SJCRH30 (cell line): ENCODE measurements at regions not wholly inside any gene's neighbourhood (a gene's known extent, or its start where the extent isn't known, plus 50 kb on each side); places are given as distances from the start of the nearest gene placed in this dataset.

Experiments used
- DNase-seq, 2 experiments: peaks; one replicate each; pipeline ENCODE4 v3.0.0-alpha.2; 2015 to 2020
- H3K27ac ChIP-seq: fragments of 250-450 bp; sonication (Bioruptor Pico); 2 replicates; pipeline ENCODE4 v1.5.1; 2020; ENCODE audit warnings: mild to moderate bottlenecking, moderate library complexity
- H3K27me3 ChIP-seq: fragments of 250-450 bp; sonication (Bioruptor Pico); 2 replicates; pipeline ENCODE4 v1.5.1; 2020; ENCODE audit warnings: mild to moderate bottlenecking, moderate library complexity
- H3K36me3 ChIP-seq: fragments of 250-450 bp; sonication (Bioruptor Pico); 2 replicates; pipeline ENCODE4 v1.5.1; 2020; ENCODE audit warnings: mild to moderate bottlenecking, moderate library complexity
- H3K4me1 ChIP-seq: fragments of 250-450 bp; sonication (Bioruptor Pico); 2 replicates; pipeline ENCODE4 v1.5.1; 2020; ENCODE audit warnings: mild to moderate bottlenecking, moderate library complexity
- H3K4me3 ChIP-seq: fragments of 250-450 bp; sonication (Bioruptor Pico); 2 replicates; pipeline ENCODE4 v1.5.1; 2020; ENCODE audit warnings: mild to moderate bottlenecking, moderate library complexity
- H3K9me3 ChIP-seq: fragments of 250-450 bp; sonication (Bioruptor Pico); replicated peaks from 2 replicates; pipeline ENCODE4 v1.5.1; 2020; ENCODE audit warnings: mild to moderate bottlenecking, moderate library complexity

DNA sequence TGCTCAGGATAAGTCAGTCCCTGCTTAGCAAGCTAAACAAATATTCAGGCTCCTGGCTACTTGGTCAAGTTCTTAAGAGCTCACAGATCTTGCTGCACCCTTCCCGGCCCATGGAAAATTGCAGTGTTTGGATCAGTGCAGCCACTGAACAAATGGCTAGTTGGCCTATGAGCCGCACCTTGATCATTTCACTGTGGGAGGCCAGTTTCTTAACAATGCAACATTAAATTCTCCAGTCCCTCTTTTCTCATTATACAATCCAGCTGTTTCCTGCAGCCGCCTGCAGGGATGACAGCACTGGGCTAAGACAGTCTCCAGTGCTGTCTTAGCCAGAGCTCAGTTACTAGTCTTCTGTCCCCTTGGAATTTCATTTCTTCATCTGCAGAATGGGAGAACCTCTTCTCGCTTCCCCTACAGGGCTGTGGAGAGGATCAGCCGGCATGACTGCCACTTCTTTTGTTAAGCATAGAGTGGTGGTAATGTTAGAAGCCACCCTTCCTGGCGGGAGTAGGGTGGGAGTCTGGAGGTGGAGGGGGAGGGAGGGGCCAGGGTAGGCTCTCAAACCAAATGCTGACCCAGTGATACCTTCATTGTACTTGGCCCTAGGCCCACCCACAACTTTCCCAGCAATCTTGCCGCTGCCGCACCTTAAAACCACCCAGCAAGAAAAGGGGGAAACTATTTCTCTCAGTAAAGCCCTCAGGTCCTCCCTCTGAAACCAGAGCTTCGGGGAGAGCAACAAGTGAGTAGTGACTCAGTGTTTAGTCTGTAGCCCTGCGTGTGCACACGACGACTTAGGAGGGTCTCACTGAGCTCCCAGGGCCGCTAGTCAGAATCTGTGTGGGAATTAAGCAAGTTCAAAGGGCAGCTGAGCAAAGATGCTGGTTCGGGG, 145.7 kb downstream of the NUAK1 start:
- Histone ChIP-seq H3K4me1 (peaks cover 34% of the 10 kb centered on the region), H3K27me3 (no peaks in the 10 kb centered on the region), H3K36me3 (no peaks in the 10 kb centered on the region), H3K4me3 (peak overlapping the region; percentile 38), H3K27ac (peak overlapping the region; percentile 47), H3K9me3 (no peaks in the 10 kb centered on the region)
- peak; percentile 28 to 47 for DNase-seq

DNA sequence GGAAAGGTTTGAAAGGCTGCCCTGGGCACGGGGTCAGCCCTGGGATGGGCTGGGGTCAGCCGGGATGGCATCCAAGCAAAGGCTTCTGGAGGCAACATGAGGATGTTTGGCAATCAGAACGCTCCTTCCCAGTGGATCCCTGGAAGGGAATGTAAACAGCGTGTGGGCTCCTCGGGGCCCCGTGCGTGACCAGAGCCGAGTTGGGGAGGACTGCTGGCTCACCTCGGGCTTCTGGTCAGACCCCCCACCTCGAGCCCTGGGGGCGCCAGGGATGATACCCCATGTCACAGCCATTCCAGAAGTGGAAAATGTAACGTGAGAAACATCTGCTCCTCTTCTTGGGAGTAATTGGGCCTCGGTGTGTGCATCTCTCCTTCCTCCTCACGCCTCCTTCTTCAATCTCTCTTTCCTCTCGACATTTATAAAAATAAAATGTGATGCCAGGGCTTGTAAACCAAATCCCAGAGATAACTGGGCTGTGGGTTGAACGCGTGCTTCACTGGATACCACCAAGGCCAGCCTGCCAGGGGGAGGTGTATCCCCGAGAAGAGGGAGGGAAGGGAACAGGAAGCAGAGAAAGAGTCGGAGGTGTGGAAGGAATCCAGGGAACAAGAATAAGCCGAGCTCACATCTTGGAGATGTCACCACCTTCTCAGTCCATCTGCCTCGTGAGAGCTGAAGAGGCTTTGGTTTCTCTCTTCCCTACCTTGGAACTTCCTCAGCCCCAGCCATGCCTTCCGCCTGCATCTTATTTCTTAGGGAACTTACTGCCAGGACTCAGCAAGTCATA, 144.8 kb downstream of the NUAK1 start:
- Histone ChIP-seq H3K4me1 (peaks cover 34% of the 10 kb centered on the region), H3K27ac (peak overlapping the region; percentile 47), H3K4me3 (peak overlapping the region; percentile 38), H3K36me3 (no peaks in the 10 kb centered on the region), H3K27me3 (no peaks in the 10 kb centered on the region), H3K9me3 (no peaks in the 10 kb centered on the region)
- peak; percentile 26 to 28 for DNase-seq

GRCh38 chr12:105995961-105996431, 142.8 kb downstream of the NUAK1 start:
- H3K27me3 ChIP-seq, result no peaks in the 10 kb centered on the region
- no peak overlapping the region for H3K27ac ChIP-seq
- peaks cover 34% of the 10 kb centered on the region for H3K4me1 ChIP-seq
- DNase-seq, result peak; percentile 83 to 87
- no peaks in the 10 kb centered on the region for H3K9me3 ChIP-seq
- no peak overlapping the region for H3K4me3 ChIP-seq
- no peaks in the 10 kb centered on the region for H3K36me3 ChIP-seq

DNA sequence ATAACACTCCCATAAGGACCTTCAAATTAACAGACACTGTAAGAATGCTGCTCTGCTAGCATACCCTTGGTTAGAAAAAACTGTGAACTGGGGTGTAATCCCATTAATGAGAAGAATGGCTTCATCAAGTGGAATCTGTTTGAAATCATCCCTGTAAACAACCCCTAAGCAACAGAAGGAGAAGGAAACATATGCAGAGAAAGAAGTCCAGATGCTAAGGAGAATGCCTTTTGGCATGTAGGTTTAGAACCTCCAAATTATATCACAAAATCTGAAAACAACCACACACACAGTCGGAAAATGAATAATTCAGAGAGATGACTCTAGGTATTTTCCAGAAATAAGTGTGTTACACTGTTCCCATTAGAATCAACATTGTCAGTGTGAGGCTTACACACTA, 140.2 kb downstream of the NUAK1 start:
- Histone ChIP-seq H3K4me1 (peaks cover 24% of the 10 kb centered on the region), H3K27ac (no peak overlapping the region), H3K27me3 (no peaks in the 10 kb centered on the region), H3K36me3 (no peaks in the 10 kb centered on the region), H3K9me3 (no peaks in the 10 kb centered on the region), H3K4me3 (no peak overlapping the region)
- no peak for DNase-seq

DNA sequence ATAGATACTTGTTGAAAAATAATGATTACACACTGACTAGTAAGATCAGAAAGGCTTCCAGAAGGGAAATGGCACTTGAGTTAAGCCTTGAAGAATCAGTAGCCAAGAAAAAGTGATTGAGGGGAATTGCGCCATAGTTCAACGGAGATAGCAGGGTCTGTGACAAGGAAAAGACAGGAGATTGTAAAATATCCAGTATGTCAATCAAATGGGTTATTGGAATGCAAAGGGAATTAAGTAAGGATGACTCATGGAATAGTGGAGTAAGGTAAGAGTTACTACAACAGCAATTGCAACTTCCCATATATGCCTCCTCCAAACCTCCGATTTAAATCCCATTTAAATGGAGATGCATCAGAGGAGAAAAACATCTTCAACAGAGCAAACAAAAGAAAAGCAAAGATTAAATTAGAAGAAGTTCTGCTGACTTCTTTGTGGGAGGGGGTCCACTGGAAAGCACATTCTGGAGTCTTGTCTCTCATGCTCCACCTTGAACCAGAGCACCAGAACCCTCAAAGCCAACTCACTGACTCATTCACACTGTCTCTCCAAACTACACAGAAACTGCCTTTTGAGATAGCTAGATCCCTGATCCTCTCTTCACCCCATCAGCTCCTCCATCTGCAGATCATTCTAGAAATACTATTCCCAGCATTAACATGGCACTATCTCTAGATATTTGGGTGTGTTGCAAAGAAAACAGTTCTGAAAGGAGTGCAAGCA, 138.2 kb downstream of the NUAK1 start:
- no peak overlapping the region for H3K4me3 ChIP-seq
- no peak for DNase-seq

DNA sequence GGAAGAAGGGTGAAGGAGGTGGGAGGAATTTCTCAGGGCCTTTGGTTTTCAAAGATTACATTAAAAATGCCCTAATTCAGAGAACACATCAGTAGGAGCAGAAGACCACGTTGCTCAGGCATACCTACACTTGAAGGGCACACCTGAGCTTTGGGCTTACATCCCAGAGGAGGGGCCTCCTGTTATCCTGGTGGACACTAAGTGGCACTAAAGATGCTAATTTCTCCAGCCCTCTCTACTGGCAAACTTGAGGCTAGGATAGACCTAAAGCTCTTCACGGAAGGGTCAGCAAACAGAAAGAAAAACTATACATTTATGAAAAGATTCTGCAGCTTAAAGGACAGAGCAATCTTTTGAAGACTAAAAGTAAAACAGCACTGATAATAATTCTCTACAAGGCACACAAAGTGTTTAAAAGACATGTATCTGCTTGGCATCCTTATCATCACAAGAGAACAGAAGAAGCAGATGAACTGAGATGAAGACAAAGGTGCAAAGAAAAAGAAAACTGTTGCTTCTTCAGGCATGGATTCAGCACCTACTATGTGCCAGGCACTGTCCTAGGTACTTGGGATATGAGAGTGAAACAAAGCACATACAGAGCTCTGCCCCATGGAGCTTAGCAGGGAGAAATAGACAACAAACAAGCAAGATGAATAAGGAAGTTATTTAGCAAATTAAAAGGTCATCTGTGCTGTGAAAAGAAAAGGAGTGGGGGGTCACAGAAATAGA, 137.5 kb downstream of the NUAK1 start:
- no peaks in the 10 kb centered on the region; the same call in 1 of the 2 replicates for H3K9me3 ChIP-seq
- peaks cover 2% of the 10 kb centered on the region for H3K4me1 ChIP-seq
- no peak overlapping the region for H3K4me3 ChIP-seq
- DNase-seq, result no peak
- no peak overlapping the region for H3K27ac ChIP-seq
- no peaks in the 10 kb centered on the region for H3K36me3 ChIP-seq
- no peaks in the 10 kb centered on the region for H3K27me3 ChIP-seq

More for the DNA sequence above, 138.2 kb downstream of the NUAK1 start:
- H3K27ac ChIP-seq, result no peak overlapping the region
- H3K9me3 ChIP-seq, result no peaks in the 10 kb centered on the region; the same call in 1 of the 2 replicates
- H3K36me3 ChIP-seq, result no peaks in the 10 kb centered on the region
- no peaks in the 10 kb centered on the region for H3K27me3 ChIP-seq
- peaks cover 6% of the 10 kb centered on the region for H3K4me1 ChIP-seq

DNA sequence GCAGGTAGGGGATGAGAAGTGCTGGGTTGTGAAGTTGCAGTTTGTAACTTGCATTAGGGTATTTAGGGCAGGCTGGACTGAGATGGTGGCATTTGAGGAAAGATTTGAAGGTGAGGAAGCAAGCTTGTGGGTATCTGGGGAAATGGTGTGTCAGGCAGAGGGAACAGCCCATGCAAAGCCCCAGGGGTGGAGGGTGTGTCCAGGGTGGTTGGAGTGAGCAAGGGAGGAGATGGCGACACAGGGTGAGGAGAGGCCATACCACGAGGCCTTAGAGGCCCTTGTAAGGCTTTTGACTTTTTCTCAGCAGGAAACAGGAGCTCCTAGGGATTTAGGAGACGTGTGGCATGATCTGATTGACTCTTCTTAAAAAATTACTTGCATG, 136.9 kb downstream of the NUAK1 start:
- H3K27me3 ChIP-seq, result no peaks in the 10 kb centered on the region
- no peaks in the 10 kb centered on the region for H3K4me1 ChIP-seq
- no peak overlapping the region for H3K4me3 ChIP-seq
- no peak for DNase-seq
- H3K27ac ChIP-seq, result no peak overlapping the region
- H3K9me3 ChIP-seq, result no peaks in the 10 kb centered on the region; the same call in 1 of the 2 replicates
- no peaks in the 10 kb centered on the region for H3K36me3 ChIP-seq

DNA sequence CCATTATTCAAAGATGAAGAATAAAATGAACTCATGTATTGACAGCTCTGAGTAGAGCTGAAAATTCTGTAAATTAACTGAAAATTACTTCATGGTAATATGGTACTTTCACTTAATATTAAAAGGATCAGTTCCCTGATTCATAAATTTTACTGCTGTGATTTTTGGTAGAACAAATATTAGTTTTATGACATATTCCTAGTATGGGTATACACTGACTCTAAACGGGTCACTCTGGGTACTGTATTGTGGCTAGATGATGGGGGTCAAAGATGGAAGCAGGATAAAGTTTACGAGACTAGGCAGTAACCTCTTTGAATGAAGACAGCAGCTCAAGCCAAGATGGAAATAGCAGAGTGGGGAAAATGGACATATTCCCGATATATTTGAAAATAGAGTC, 135.5 kb downstream of the NUAK1 start:
- H3K9me3 ChIP-seq, result no peaks in the 10 kb centered on the region; the same call in 1 of the 2 replicates
- H3K27ac ChIP-seq, result no peak overlapping the region
- no peaks in the 10 kb centered on the region for H3K36me3 ChIP-seq
- DNase-seq, result no peak
- H3K4me1 ChIP-seq, result no peaks in the 10 kb centered on the region
- H3K27me3 ChIP-seq, result no peaks in the 10 kb centered on the region
- H3K4me3 ChIP-seq, result no peak overlapping the region

DNA sequence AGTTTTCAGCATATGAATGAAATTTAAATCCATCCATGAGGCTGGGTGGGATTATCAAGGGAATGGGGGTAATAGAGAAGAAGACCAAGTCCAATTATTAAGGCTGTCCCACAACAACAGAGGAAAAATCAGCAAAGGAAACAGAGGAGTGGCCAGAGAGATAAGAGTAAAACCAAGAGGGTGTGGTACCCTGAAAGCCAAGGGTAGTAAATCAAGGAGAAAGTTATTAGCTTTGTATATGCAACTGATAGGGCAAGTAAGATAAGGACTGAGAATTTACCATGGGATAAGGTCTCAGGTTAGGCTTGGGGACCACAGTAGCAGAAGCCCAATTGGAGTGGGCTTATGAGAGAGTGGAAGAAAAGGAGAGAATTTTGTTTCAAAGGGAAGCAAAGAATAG, 134.5 kb downstream of the NUAK1 start:
- Histone ChIP-seq H3K4me3 (no peak overlapping the region), H3K9me3 (no peaks in the 10 kb centered on the region; the same call in 1 of the 2 replicates), H3K4me1 (no peaks in the 10 kb centered on the region), H3K27me3 (no peaks in the 10 kb centered on the region), H3K27ac (no peak overlapping the region), H3K36me3 (no peaks in the 10 kb centered on the region)
- DNase-seq, result no peak

- no peak for DNase-seq
- H3K9me3 ChIP-seq, result no peaks in the 10 kb centered on the region; the same call in 1 of the 2 replicates
- no peak overlapping the region for H3K4me3 ChIP-seq
- no peaks in the 10 kb centered on the region for H3K4me1 ChIP-seq
- H3K27ac ChIP-seq, result no peak overlapping the region
- H3K36me3 ChIP-seq, result no peaks in the 10 kb centered on the region
- no peaks in the 10 kb centered on the region for H3K27me3 ChIP-seq
Measured at GRCh38 chr12:106006382-106006781, 132.4 kb downstream of the NUAK1 start.

DNA sequence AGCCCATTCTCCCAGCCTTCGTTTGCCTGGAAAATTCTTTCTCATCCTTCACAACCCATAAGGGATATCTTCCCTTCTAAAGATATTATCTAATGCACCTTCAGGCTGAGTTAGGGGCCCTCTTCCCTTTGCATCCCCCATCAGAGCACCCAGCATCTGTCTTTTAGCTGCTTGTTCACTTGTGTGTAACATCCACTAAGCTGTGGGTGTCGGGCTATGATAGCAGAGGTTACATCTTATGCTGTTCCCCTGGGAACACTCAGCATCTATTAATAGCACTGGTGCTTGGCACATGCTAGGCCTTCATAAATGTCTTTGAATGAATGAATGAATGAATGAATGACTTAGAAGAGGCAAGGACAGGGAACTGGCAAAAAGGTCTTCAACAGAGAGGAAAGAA, 131.8 kb downstream of the NUAK1 start:
- Histone ChIP-seq H3K27ac (no peak overlapping the region), H3K27me3 (no peaks in the 10 kb centered on the region), H3K9me3 (no peaks in the 10 kb centered on the region; the same call in 1 of the 2 replicates), H3K4me3 (no peak overlapping the region), H3K36me3 (no peaks in the 10 kb centered on the region), H3K4me1 (no peaks in the 10 kb centered on the region)
- no peak for DNase-seq

DNA sequence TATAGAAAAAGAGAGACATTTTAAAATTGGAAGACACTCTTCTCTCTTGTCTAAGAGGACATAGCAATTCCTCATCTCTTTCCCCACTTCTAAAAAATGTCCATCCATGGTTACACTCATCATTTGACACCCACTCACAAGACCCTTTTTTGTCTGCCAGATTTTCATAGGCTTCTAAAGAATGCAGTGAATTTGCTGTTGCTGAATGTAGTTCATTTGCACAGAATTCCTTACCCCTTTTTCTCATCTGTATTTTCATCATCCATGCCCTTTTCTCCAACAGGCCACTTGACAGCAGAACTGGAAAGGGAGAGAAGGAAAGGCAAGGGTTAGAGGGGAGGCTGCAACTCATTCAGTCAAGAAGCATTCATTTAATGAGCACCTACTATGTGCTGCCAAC, 128.0 kb downstream of the NUAK1 start:
- Histone ChIP-seq H3K4me1 (no peaks in the 10 kb centered on the region), H3K27ac (no peak overlapping the region), H3K27me3 (no peaks in the 10 kb centered on the region), H3K4me3 (no peak overlapping the region), H3K36me3 (no peaks in the 10 kb centered on the region), H3K9me3 (no peaks in the 10 kb centered on the region)
- DNase-seq, result no peak
